OCI-LY1 (cell line): ENCODE measurements at regions not wholly inside any gene's neighbourhood (a gene's known extent, or its start where the extent isn't known, plus 50 kb on each side); places are given as distances from the start of the nearest gene placed in this dataset.

ENCODE experiments used
- H2AFZ ChIP-seq: fragments of 200-600 bp; sonication (generic), shearing (Covaris generic); 2 replicates; pipeline ENCODE4 v1.6.0; 2014; ENCODE audit warnings: antibody characterized with exemption, mild to moderate bottlenecking, low read length
- H3F3A ChIP-seq: fragments of 200-600 bp; sonication (generic), shearing (Covaris generic); 2 replicates; pipeline ENCODE4 v1.6.0; 2014; ENCODE audit warnings: mild to moderate bottlenecking, antibody characterized with exemption, low read length, moderate library complexity; ENCODE audit not compliant: insufficient read depth
- H3K27ac ChIP-seq: fragments of 200-600 bp; sonication (generic); 2 replicates; pipeline ENCODE4 v1.5.1; 2014; ENCODE audit warnings: low read length, mixed run types, mild to moderate bottlenecking, low read depth; ENCODE audit not compliant: poor library complexity, severe bottlenecking
- H3K27me3 ChIP-seq: fragments of 200-600 bp; sonication (generic); 2 replicates; pipeline ENCODE4 v1.6.0; 2014; ENCODE audit warnings: antibody characterized with exemption, mild to moderate bottlenecking, low read length, moderate library complexity; ENCODE audit not compliant: insufficient read depth
- H3K36me3 ChIP-seq: fragments of 200-600 bp; sonication (generic); 2 replicates; pipeline ENCODE4 v1.6.1; 2014; ENCODE audit warnings: mild to moderate bottlenecking, antibody characterized with exemption, low read length, moderate library complexity, mixed read lengths; ENCODE audit not compliant: insufficient read depth
- H3K4me1 ChIP-seq: fragments of 200-600 bp; sonication (generic); 2 replicates; pipeline ENCODE4 v1.5.1; 2014; ENCODE audit warnings: mild to moderate bottlenecking, low read length, moderate library complexity; ENCODE audit not compliant: insufficient read depth, severe bottlenecking
- H3K4me2 ChIP-seq: fragments of 200-600 bp; sonication (generic), shearing (Covaris generic); 2 replicates; pipeline ENCODE4 v1.6.1; 2014; ENCODE audit warnings: low read length
- H3K4me3 ChIP-seq: fragments of 200-600 bp; sonication (generic); 2 replicates; pipeline ENCODE4 v1.5.1; 2014; ENCODE audit warnings: low read length, low read depth, mild to moderate bottlenecking, mixed read lengths; ENCODE audit not compliant: poor library complexity, severe bottlenecking
- H3K79me2 ChIP-seq: fragments of 200-600 bp; shearing (Covaris generic); 2 replicates; pipeline ENCODE4 v1.6.1; 2016; ENCODE audit warnings: mixed run types, low read length, mixed read lengths; ENCODE audit not compliant: insufficient read depth
- H3K9ac ChIP-seq: fragments of 200-600 bp; sonication (generic), shearing (Covaris generic); 2 replicates; pipeline ENCODE4 v1.6.1; 2014; ENCODE audit warnings: mild to moderate bottlenecking, low read length, mixed read lengths
- H3K9me2 ChIP-seq: fragments of 200-600 bp; sonication (generic), shearing (Covaris generic); 2 replicates; pipeline ENCODE4 v1.6.1; 2014; ENCODE audit warnings: low read depth, mild to moderate bottlenecking, low read length, mixed read lengths
- H3K9me3 ChIP-seq: fragments of 200-600 bp; shearing (Covaris generic); 2 replicates; pipeline ENCODE4 v1.6.1; 2014; ENCODE audit warnings: low read length, mixed read lengths
- H4K20me1 ChIP-seq: fragments of 200-600 bp; sonication (generic), shearing (Covaris generic); 2 replicates; pipeline ENCODE4 v1.6.0; 2016; ENCODE audit warnings: mild to moderate bottlenecking, low read length; ENCODE audit not compliant: insufficient read depth
- CTCF ChIP-seq: fragments of 200-600 bp; sonication (generic), shearing (Covaris generic); IDR thresholded peaks from 2 replicates; pipeline ENCODE4 v1.5.1; 2017; ENCODE audit warnings: mild to moderate bottlenecking, antibody characterized with exemption, low read length, moderate library complexity, mixed read lengths
- EZH2 ChIP-seq: fragments of 200-600 bp; sonication (generic), shearing (Covaris generic); IDR thresholded peaks from 2 replicates; pipeline ENCODE4 v1.8.0; 2017; ENCODE audit warnings: borderline replicate concordance, mixed run types, mild to moderate bottlenecking, antibody characterized with exemption, low read length, moderate library complexity, mixed read lengths

GRCh38 chr4:41878991-41879491 is 56.2 kb upstream of the TMEM33 start:
- Histone ChIP-seq H4K20me1 (no peaks in the 10 kb centered on the region), H3K4me1 (no peaks in the 10 kb centered on the region), H3K36me3 (no peaks in the 10 kb centered on the region), H3K27me3 (no peaks in the 10 kb centered on the region), H3K9ac (no peak overlapping the region), H3K9me3 (no peaks in the 10 kb centered on the region), H3K27ac (no peak overlapping the region), H3K4me2 (no peak overlapping the region), H3F3A (no peaks in the 10 kb centered on the region), H2AFZ (no peak overlapping the region), H3K4me3 (no peak overlapping the region), H3K79me2 (no peaks in the 10 kb centered on the region), H3K9me2 (no peaks in the 10 kb centered on the region)
- no peak for TF ChIP-seq CTCF
- TF ChIP-seq EZH2, result no peak

- no peaks in the 10 kb centered on the region for H3K4me1 ChIP-seq
- no peaks in the 10 kb centered on the region for H3F3A ChIP-seq
- H3K27me3 ChIP-seq, result no peaks in the 10 kb centered on the region
- no peak overlapping the region for H3K27ac ChIP-seq
- no peak overlapping the region for H3K4me3 ChIP-seq
- H3K9me2 ChIP-seq, result no peaks in the 10 kb centered on the region
- no peaks in the 10 kb centered on the region for H3K79me2 ChIP-seq
- no peaks in the 10 kb centered on the region for H3K36me3 ChIP-seq
- no peak overlapping the region for H3K4me2 ChIP-seq
- H2AFZ ChIP-seq, result no peak overlapping the region
- H3K9ac ChIP-seq, result no peak overlapping the region
- no peaks in the 10 kb centered on the region for H3K9me3 ChIP-seq
- H4K20me1 ChIP-seq, result no peaks in the 10 kb centered on the region
- TF ChIP-seq EZH2 (no peak), CTCF (no peak)
Measured at GRCh38 chr4:41878170-41878969, 56.9 kb upstream of the TMEM33 start.

- no peaks in the 10 kb centered on the region for H3K9me2 ChIP-seq
- no peaks in the 10 kb centered on the region for H3K9me3 ChIP-seq
- H2AFZ ChIP-seq, result no peak overlapping the region
- H3K4me3 ChIP-seq, result no peak overlapping the region
- H3K79me2 ChIP-seq, result no peaks in the 10 kb centered on the region
- no peaks in the 10 kb centered on the region for H3K4me1 ChIP-seq
- no peak overlapping the region for H3K9ac ChIP-seq
- no peaks in the 10 kb centered on the region for H3F3A ChIP-seq
- no peaks in the 10 kb centered on the region for H3K36me3 ChIP-seq
- H4K20me1 ChIP-seq, result no peaks in the 10 kb centered on the region
- H3K4me2 ChIP-seq, result no peak overlapping the region
- no peak for TF ChIP-seq EZH2
- TF ChIP-seq CTCF, result no peak
- no peak overlapping the region for H3K27ac ChIP-seq
- no peaks in the 10 kb centered on the region for H3K27me3 ChIP-seq
Measured at GRCh38 chr4:41877020-41877796, 58.0 kb upstream of the TMEM33 start.
